Stimulated activated CD8-positive, alpha-beta memory T cell treated with anti-CD3 and anti-CD28 coated beads, Interleukin-4, amount 100 ng/mL, for 48 hours (primary cell): ENCODE measurements at regions not wholly inside any gene's neighbourhood (a gene's known extent, or its start where the extent isn't known, plus 50 kb on each side); places are given as distances from the start of the nearest gene placed in this dataset.

ENCODE experiments used
- DNase-seq: peaks from one replicate; pipeline ENCODE4 v3.0.0-alpha.2; 2020

DNA sequence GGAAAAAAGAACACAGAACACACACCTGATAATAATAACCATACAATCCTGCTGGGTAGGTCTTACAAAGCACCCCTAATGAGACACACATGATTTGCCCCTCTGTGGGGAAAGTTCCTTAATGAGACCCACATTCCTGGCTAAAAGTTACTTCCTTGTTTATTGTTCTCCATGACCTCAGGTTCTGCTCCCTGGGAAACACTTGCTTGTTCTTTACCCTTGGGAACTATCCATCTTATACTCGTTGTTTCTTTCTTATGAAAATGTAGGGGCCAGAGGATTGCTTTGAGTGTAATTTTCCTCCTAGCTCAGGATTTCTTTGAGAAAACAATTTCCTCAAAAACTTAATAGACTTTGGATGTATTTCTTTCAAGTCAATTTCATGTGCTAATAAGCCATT lies 52.1 kb upstream of the PCDH10 start:
- DNase-seq: no peak
